ENCODE measurements at regions not wholly inside any gene's neighbourhood (a gene's known extent, or its start where the extent isn't known, plus 50 kb on each side); places are given as distances from the start of the nearest gene placed in this dataset.
"Not testable (repeated sequence)": the region's sequence is repeated elsewhere in the genome, so short reads cannot be mapped to it uniquely, and the experiment has no call there.

DNA sequence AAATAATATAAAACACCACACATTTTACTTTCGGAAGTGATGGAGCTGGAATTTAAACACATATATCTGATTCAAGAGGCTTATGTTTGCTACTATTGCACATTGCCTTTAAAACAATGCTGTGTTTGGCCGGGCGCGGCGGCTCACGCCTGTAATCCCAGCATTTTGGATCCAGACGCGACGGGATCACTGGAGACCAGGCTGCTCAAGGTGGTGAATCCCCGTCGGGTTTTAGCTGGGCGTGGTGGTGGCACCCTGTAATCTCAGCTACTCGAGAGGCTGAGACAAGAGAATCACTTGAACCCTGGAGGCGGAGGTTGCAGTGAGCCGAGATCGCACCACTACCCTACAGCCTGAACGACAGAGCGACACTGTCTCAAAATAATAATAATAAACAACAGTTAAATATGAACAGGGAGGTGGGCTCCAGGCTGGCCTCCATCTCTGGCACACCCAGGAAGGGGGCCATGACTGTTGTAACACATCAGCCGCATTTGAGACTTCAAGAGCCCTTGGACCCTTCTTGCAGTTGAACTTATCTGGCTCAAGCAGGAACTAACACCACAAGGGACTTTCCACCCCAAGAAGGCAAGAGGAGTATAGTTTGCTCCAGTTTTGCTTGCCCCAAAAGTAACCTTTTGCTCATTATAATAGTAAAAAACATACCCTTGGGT, 127.1 kb upstream of the ZNF184 start:
- no peak overlapping the region for H3K4me3 ChIP-seq (ENCODE audit: low read depth in 1 of 3, low read length in 3 of 3)
- FAIRE-seq (no peak), DNase-seq (no peak)
- H3K4me1 ChIP-seq (ENCODE audit: control insufficient read depth in 3 of 3, insufficient read depth in 2 of 3, low read depth in 1 of 3, low read length in 2 of 3), result no peaks in the 10 kb centered on the region
- WGBS, 3 donors, result 90 to 92% (median 91%) methylated on average over 19 of the region's 19 CpGs
- H3K27me3 ChIP-seq (ENCODE audit: control insufficient read depth in 3 of 3, insufficient read depth in 3 of 3, low read length in 3 of 3), result peaks cover 0 to 57% (median 26%) of the 10 kb centered on the region in 3 donors
- H3K9me3 ChIP-seq (ENCODE audit: control insufficient read depth in 2 of 2, insufficient read depth in 1 of 2, low read depth in 1 of 2, low read length in 1 of 2), result peaks cover 0 to 8% of the 10 kb centered on the region in 2 donors
- no peak overlapping the region for H3K27ac ChIP-seq (ENCODE audit: low read depth in 1 of 3, low read length in 2 of 3)
- H3K36me3 ChIP-seq (ENCODE audit: control insufficient read depth in 3 of 3, insufficient read depth in 2 of 3, low read depth in 1 of 3, low read length in 3 of 3), result no peaks in the 10 kb centered on the region

DNA sequence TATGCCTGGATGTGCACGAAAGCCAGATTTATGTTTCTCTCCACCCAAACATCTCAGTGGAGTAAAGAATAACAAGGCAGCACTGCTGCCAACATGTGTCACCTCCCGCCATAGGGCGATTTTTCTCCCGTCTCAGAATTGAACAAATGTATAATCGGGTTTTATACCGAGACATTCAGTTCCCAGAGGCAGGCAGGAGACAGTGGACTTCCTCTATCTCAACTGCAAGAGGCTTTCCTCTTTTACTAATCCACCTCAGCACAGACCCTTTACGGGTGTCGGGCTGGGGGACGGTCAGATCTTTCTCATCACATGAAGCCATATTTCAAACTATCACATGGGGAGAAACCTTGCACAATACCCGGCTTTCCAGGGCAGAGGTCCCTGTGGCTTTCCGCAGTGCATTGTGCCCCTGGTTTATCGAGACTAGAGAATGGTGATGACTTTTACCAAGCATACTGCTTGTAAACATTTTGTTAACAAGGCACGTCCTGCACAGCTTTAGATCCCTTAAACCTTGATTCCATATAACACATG, 124.2 kb upstream of the ZNF184 start:
- 71 to 75% (median 73%) methylated on average over 13 of the region's 13 CpGs for WGBS, 3 donors
- FAIRE-seq; DNase-seq; H3K4me1 ChIP-seq (ENCODE audit: control insufficient read depth in 3 of 3, insufficient read depth in 2 of 3, low read depth in 1 of 3, low read length in 2 of 3); H3K27ac ChIP-seq (ENCODE audit: low read depth in 1 of 3, low read length in 2 of 3); H3K9me3 ChIP-seq (ENCODE audit: control insufficient read depth in 2 of 2, insufficient read depth in 1 of 2, low read depth in 1 of 2, low read length in 1 of 2); H3K4me3 ChIP-seq (ENCODE audit: low read depth in 1 of 3, low read length in 3 of 3); H3K36me3 ChIP-seq (ENCODE audit: control insufficient read depth in 3 of 3, insufficient read depth in 2 of 3, low read depth in 1 of 3, low read length in 3 of 3): not testable (repeated sequence)
- peaks cover 0 to 62% (median 39%) of the 10 kb centered on the region in 3 donors for H3K27me3 ChIP-seq (ENCODE audit: control insufficient read depth in 3 of 3, insufficient read depth in 3 of 3, low read length in 3 of 3)

- peaks cover 0 to 3% (median 0%) of the 10 kb centered on the region in 3 donors for H3K4me1 ChIP-seq (ENCODE audit: control insufficient read depth in 3 of 3, insufficient read depth in 2 of 3, low read depth in 1 of 3, low read length in 2 of 3)
- no peak overlapping the region for H3K27ac ChIP-seq (ENCODE audit: low read depth in 1 of 3, low read length in 2 of 3)
- peaks cover 0 to 55% (median 34%) of the 10 kb centered on the region in 3 donors for H3K27me3 ChIP-seq (ENCODE audit: control insufficient read depth in 3 of 3, insufficient read depth in 3 of 3, low read length in 3 of 3)
- peaks cover 0 to 5% of the 10 kb centered on the region in 2 donors for H3K9me3 ChIP-seq (ENCODE audit: control insufficient read depth in 2 of 2, insufficient read depth in 1 of 2, low read depth in 1 of 2, low read length in 1 of 2)
- H3K4me3 ChIP-seq (ENCODE audit: low read depth in 1 of 3, low read length in 3 of 3), result no peak overlapping the region
- FAIRE-seq, result no peak
- H3K36me3 ChIP-seq (ENCODE audit: control insufficient read depth in 3 of 3, insufficient read depth in 2 of 3, low read depth in 1 of 3, low read length in 3 of 3), result no peaks in the 10 kb centered on the region
- DNase-seq, result no peak
- 11 to 19% (median 14%) methylated on average over 5 of the region's 5 CpGs for WGBS, 3 donors
These were observed 121.0 kb upstream of the ZNF184 start for GRCh38 chr6:27593861-27594260.

- Histone ChIP-seq H3K4me3 (ENCODE audit: low read depth in 1 of 3, low read length in 3 of 3) (no peak overlapping the region), H3K4me1 (ENCODE audit: control insufficient read depth in 3 of 3, insufficient read depth in 2 of 3, low read depth in 1 of 3, low read length in 2 of 3) (peaks cover 0 to 3% (median 0%) of the 10 kb centered on the region in 3 donors), H3K27me3 (ENCODE audit: control insufficient read depth in 3 of 3, insufficient read depth in 3 of 3, low read length in 3 of 3) (peaks cover 0 to 59% (median 34%) of the 10 kb centered on the region in 3 donors), H3K27ac (ENCODE audit: low read depth in 1 of 3, low read length in 2 of 3) (no peak overlapping the region), H3K36me3 (ENCODE audit: control insufficient read depth in 3 of 3, insufficient read depth in 2 of 3, low read depth in 1 of 3, low read length in 3 of 3) (no peaks in the 10 kb centered on the region), H3K9me3 (ENCODE audit: control insufficient read depth in 2 of 2, insufficient read depth in 1 of 2, low read depth in 1 of 2, low read length in 1 of 2) (peaks cover 0 to 5% of the 10 kb centered on the region in 2 donors)
- no peak for DNase-seq
- WGBS, 3 donors, result 10 to 23% (median 21%) methylated on average over 19 of the region's 19 CpGs
- no peak for FAIRE-seq
These were observed 120.4 kb upstream of the ZNF184 start for GRCh38 chr6:27593200-27593818.

GRCh38 chr6:27592481-27593199, 119.7 kb upstream of the ZNF184 start:
- DNase-seq, result peak; percentile 4 to 53
- Histone ChIP-seq H3K27me3 (ENCODE audit: control insufficient read depth in 3 of 3, insufficient read depth in 3 of 3, low read length in 3 of 3) (peaks cover 0 to 59% (median 34%) of the 10 kb centered on the region in 3 donors), H3K4me3 (ENCODE audit: low read depth in 1 of 3, low read length in 3 of 3) (no peak overlapping the region)

GRCh38 chr6:27591699-27592480, 119.0 kb upstream of the ZNF184 start:
- H3K9me3 ChIP-seq (ENCODE audit: control insufficient read depth in 2 of 2, insufficient read depth in 1 of 2, low read depth in 1 of 2, low read length in 1 of 2), result peaks cover 0 to 5% of the 10 kb centered on the region in 2 donors
- FAIRE-seq, result no peak

More at GRCh38 chr6:27592481-27593199, 119.7 kb upstream of the ZNF184 start:
- 3 to 7% (median 6%) methylated on average over 22 of the region's 22 CpGs for WGBS, 3 donors
- Histone ChIP-seq H3K36me3 (ENCODE audit: control insufficient read depth in 3 of 3, insufficient read depth in 2 of 3, low read depth in 1 of 3, low read length in 3 of 3) (no peaks in the 10 kb centered on the region), H3K4me1 (ENCODE audit: control insufficient read depth in 3 of 3, insufficient read depth in 2 of 3, low read depth in 1 of 3, low read length in 2 of 3) (peaks cover 0 to 3% (median 0%) of the 10 kb centered on the region in 3 donors), H3K9me3 (ENCODE audit: control insufficient read depth in 2 of 2, insufficient read depth in 1 of 2, low read depth in 1 of 2, low read length in 1 of 2) (peaks cover 0 to 5% of the 10 kb centered on the region in 2 donors), H3K27ac (ENCODE audit: low read depth in 1 of 3, low read length in 2 of 3) (no peak overlapping the region)
- FAIRE-seq, result no peak

GRCh38 chr6:27585316-27585715, 112.4 kb upstream of the ZNF184 start:
- H3K9me3 ChIP-seq (ENCODE audit: control insufficient read depth in 2 of 2, insufficient read depth in 1 of 2, low read depth in 1 of 2, low read length in 1 of 2), result not testable (repeated sequence)
- WGBS, 3 donors, result 78 to 82% (median 80%) methylated on average over 11 of the region's 11 CpGs
- H3K27me3 ChIP-seq (ENCODE audit: control insufficient read depth in 3 of 3, insufficient read depth in 3 of 3, low read length in 3 of 3), result peaks cover 0 to 45% (median 14%) of the 10 kb centered on the region in 3 donors

More at GRCh38 chr6:27591699-27592480, 119.0 kb upstream of the ZNF184 start:
- Histone ChIP-seq H3K4me1 (ENCODE audit: control insufficient read depth in 3 of 3, insufficient read depth in 2 of 3, low read depth in 1 of 3, low read length in 2 of 3) (peaks cover 0 to 3% (median 0%) of the 10 kb centered on the region in 3 donors), H3K4me3 (ENCODE audit: low read depth in 1 of 3, low read length in 3 of 3) (no peak overlapping the region), H3K36me3 (ENCODE audit: control insufficient read depth in 3 of 3, insufficient read depth in 2 of 3, low read depth in 1 of 3, low read length in 3 of 3) (no peaks in the 10 kb centered on the region), H3K27ac (ENCODE audit: low read depth in 1 of 3, low read length in 2 of 3) (no peak overlapping the region), H3K27me3 (ENCODE audit: control insufficient read depth in 3 of 3, insufficient read depth in 3 of 3, low read length in 3 of 3) (peaks cover 0 to 57% (median 34%) of the 10 kb centered on the region in 3 donors)
- WGBS, 3 donors, result 7 to 14% (median 13%) methylated on average over 22 of the region's 22 CpGs
- peak in 1 of 2 donors; percentile 29 for DNase-seq

More at GRCh38 chr6:27585316-27585715, 112.4 kb upstream of the ZNF184 start:
- H3K4me3 ChIP-seq (ENCODE audit: low read depth in 1 of 3, low read length in 3 of 3); H3K36me3 ChIP-seq (ENCODE audit: control insufficient read depth in 3 of 3, insufficient read depth in 2 of 3, low read depth in 1 of 3, low read length in 3 of 3); FAIRE-seq; H3K27ac ChIP-seq (ENCODE audit: low read depth in 1 of 3, low read length in 2 of 3); DNase-seq; H3K4me1 ChIP-seq (ENCODE audit: control insufficient read depth in 3 of 3, insufficient read depth in 2 of 3, low read depth in 1 of 3, low read length in 2 of 3): not testable (repeated sequence)

All from small intestine (tissue), 7 donors.